ENCODE measurements at regions not wholly inside any gene's neighbourhood (a gene's known extent, or its start where the extent isn't known, plus 50 kb on each side); places are given as distances from the start of the nearest gene placed in this dataset.

DNA sequence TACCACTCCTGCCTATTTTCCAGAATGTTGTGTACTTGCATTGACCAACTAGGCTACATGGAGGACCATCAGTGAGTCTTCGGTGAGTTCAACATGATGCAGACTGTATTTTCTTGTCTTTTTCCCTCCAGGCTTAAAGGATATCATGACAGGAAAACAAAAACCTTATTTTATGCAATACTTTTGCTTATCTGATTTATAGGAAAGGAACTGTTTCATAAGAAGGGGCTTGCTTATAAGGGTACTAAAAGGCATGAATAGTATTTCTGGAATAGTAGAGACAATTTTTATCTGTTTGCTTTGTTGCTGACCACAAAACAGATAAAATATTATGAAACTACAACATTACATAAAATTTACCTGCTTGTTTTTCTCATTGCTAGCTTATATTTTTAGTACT, 374.7 kb downstream of the KLF5 start:
- Histone ChIP-seq H3K4me1 (ENCODE audit: insufficient read depth) (peaks cover 11% of the 10 kb centered on the region), H3K36me3 (replicated peaks; ENCODE audit: insufficient read depth, low read depth) (peaks cover 5% of the 10 kb centered on the region), H3K9me3 (ENCODE audit: low read depth) (no peaks in the 10 kb centered on the region), H2AFZ (no peak overlapping the region), H3K79me2 (no peaks in the 10 kb centered on the region), H3K9me2 (replicated peaks; ENCODE audit: insufficient read depth) (no peaks in the 10 kb centered on the region), H3K27me3 (no peaks in the 10 kb centered on the region), H3K4me3 (no peak overlapping the region), H3K27ac (no peak overlapping the region), H4K20me1 (ENCODE audit: insufficient read depth, poor library complexity, severe bottlenecking) (no peaks in the 10 kb centered on the region), H3K4me2 (no peak overlapping the region)
- TF ChIP-seq, protein P1, sequence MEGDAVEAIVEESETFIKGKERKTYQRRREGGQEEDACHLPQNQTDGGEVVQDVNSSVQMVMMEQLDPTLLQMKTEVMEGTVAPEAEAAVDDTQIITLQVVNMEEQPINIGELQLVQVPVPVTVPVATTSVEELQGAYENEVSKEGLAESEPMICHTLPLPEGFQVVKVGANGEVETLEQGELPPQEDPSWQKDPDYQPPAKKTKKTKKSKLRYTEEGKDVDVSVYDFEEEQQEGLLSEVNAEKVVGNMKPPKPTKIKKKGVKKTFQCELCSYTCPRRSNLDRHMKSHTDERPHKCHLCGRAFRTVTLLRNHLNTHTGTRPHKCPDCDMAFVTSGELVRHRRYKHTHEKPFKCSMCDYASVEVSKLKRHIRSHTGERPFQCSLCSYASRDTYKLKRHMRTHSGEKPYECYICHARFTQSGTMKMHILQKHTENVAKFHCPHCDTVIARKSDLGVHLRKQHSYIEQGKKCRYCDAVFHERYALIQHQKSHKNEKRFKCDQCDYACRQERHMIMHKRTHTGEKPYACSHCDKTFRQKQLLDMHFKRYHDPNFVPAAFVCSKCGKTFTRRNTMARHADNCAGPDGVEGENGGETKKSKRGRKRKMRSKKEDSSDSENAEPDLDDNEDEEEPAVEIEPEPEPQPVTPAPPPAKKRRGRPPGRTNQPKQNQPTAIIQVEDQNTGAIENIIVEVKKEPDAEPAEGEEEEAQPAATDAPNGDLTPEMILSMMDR (IDR thresholded peaks at IDR 0.05; ENCODE audit: poor library complexity) = no peak
- TF ChIP-seq EZH2 (IDR thresholded peaks at IDR 0.05; ENCODE audit: borderline replicate concordance) (no peak), EZH2phosphoT487 (IDR thresholded peaks at IDR 0.05; ENCODE audit: low read depth, severe bottlenecking, unreplicated experiment) (no peak)
- 100% methylated on average over 1 of the region's 1 CpG for WGBS (ENCODE audit: low lambda C conversion rate, missing lambda C conversion rate)
- no peak for DNase-seq (ENCODE audit: low spot score)

DNA sequence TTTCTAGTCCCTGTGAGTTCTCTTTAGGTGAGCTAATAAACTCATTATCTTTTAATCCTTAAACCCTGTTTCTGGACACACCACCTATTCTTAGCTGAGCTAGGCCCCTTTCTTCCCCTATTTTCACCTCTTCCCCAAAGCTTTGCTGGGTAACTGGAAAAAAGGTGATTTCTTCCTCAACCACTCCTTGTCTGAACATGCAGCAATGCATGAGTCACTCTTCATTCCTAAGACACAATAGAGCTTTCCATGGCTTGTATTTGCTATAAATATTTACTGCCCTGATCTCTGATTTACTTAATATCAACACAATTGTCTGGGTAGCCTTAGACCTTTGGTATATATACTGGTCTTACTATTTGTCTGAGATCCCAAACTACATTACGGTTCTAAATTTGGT, 370.9 kb downstream of the KLF5 start:
- Histone ChIP-seq H3K4me3 (no peak overlapping the region), H3K36me3 (replicated peaks; ENCODE audit: insufficient read depth, low read depth) (no peaks in the 10 kb centered on the region), H3K27me3 (no peaks in the 10 kb centered on the region), H3K79me2 (no peaks in the 10 kb centered on the region), H3K27ac (peak overlapping the region; percentile 88), H3K4me1 (ENCODE audit: insufficient read depth) (peaks cover 23% of the 10 kb centered on the region), H3K4me2 (no peak overlapping the region), H4K20me1 (ENCODE audit: insufficient read depth, poor library complexity, severe bottlenecking) (no peaks in the 10 kb centered on the region), H3K9me3 (ENCODE audit: low read depth) (no peaks in the 10 kb centered on the region), H2AFZ (no peak overlapping the region), H3K9me2 (replicated peaks; ENCODE audit: insufficient read depth) (no peaks in the 10 kb centered on the region)
- TF ChIP-seq EZH2 (IDR thresholded peaks at IDR 0.05; ENCODE audit: borderline replicate concordance) = no peak
- no peak for TF ChIP-seq EZH2phosphoT487 (IDR thresholded peaks at IDR 0.05; ENCODE audit: low read depth, severe bottlenecking, unreplicated experiment)
- TF ChIP-seq, protein P1 (IDR thresholded peaks at IDR 0.05; ENCODE audit: poor library complexity) = no peak
- no peak for DNase-seq (ENCODE audit: low spot score)
- 74% methylated on average over 1 of the region's 1 CpG for WGBS (ENCODE audit: low lambda C conversion rate, missing lambda C conversion rate)

DNA sequence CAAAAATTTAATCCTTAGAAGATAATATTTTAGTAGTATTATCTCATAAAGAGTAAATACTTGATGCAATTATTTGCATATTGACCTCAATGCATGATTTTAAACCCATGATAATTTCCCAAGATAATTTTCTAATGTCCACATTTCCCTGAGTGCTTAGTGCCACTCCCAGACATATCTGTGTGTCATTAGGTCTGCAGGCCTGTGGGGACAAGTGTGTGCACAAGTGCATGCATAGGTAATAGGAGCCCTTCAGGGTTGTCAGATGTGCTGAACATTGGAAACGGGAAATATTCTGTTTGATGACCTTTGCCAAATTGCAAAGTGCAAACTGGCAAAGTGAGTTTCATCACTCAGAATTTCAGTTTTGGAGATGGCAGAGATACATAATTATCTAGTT, 369.9 kb downstream of the KLF5 start:
- no peak for DNase-seq (ENCODE audit: low spot score)
- no peaks in the 10 kb centered on the region for H3K79me2 ChIP-seq
- H3K4me3 ChIP-seq = no peak overlapping the region
- H3K27me3 ChIP-seq = no peaks in the 10 kb centered on the region
- H3K9me3 ChIP-seq (ENCODE audit: low read depth) = no peaks in the 10 kb centered on the region
- H3K4me2 ChIP-seq = peak overlapping the region; percentile 23
- H3K36me3 ChIP-seq (replicated peaks; ENCODE audit: insufficient read depth, low read depth) = no peaks in the 10 kb centered on the region
- H3K9me2 ChIP-seq (replicated peaks; ENCODE audit: insufficient read depth) = no peaks in the 10 kb centered on the region
- TF ChIP-seq, protein P1 (IDR thresholded peaks at IDR 0.05; ENCODE audit: poor library complexity) = no peak
- TF ChIP-seq EZH2phosphoT487 (IDR thresholded peaks at IDR 0.05; ENCODE audit: low read depth, severe bottlenecking, unreplicated experiment) (no peak), EZH2 (IDR thresholded peaks at IDR 0.05; ENCODE audit: borderline replicate concordance) (no peak)
- peaks cover 23% of the 10 kb centered on the region for H3K4me1 ChIP-seq (ENCODE audit: insufficient read depth)
- WGBS (ENCODE audit: low lambda C conversion rate, missing lambda C conversion rate) = 67% methylated on average over 1 of the region's 1 CpG
- no peaks in the 10 kb centered on the region for H4K20me1 ChIP-seq (ENCODE audit: insufficient read depth, poor library complexity, severe bottlenecking)
- H2AFZ ChIP-seq = no peak overlapping the region
- peak overlapping the region; percentile 88 for H3K27ac ChIP-seq

DNA sequence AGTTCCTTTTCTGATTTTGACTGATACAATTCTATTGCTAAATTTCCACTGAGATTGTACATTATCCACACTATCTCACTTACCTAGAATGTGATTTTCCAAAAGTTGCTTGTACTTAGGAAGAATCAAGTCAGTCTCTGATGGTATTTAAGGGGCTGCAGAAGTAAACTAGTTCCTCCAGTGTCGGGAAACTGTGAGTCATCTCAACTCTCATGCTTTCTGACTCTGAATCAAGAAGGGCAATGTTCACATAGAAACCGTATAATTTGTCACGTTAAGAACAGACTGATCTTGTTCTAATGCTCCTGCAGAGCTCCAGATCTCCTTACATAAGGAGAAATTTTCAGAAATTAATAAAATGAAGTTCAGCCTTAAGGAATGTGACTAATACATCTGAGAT, 369.3 kb downstream of the KLF5 start:
- no peaks in the 10 kb centered on the region for H4K20me1 ChIP-seq (ENCODE audit: insufficient read depth, poor library complexity, severe bottlenecking)
- peaks cover 23% of the 10 kb centered on the region for H3K4me1 ChIP-seq (ENCODE audit: insufficient read depth)
- no peaks in the 10 kb centered on the region for H3K36me3 ChIP-seq (replicated peaks; ENCODE audit: insufficient read depth, low read depth)
- no peaks in the 10 kb centered on the region for H3K9me2 ChIP-seq (replicated peaks; ENCODE audit: insufficient read depth)
- H2AFZ ChIP-seq = no peak overlapping the region
- H3K4me3 ChIP-seq = no peak overlapping the region
- peak overlapping the region; percentile 88 for H3K27ac ChIP-seq
- no peak for TF ChIP-seq EZH2 (IDR thresholded peaks at IDR 0.05; ENCODE audit: borderline replicate concordance)
- no peak for TF ChIP-seq EZH2phosphoT487 (IDR thresholded peaks at IDR 0.05; ENCODE audit: low read depth, severe bottlenecking, unreplicated experiment)
- TF ChIP-seq, protein P1 (IDR thresholded peaks at IDR 0.05; ENCODE audit: poor library complexity) = no peak
- peak; percentile 77 for DNase-seq (ENCODE audit: low spot score)
- WGBS (ENCODE audit: low lambda C conversion rate, missing lambda C conversion rate) = 23% methylated on average over 3 of the region's 3 CpGs
- H3K4me2 ChIP-seq = peak overlapping the region; percentile 23
- no peaks in the 10 kb centered on the region for H3K79me2 ChIP-seq
- H3K9me3 ChIP-seq (ENCODE audit: low read depth) = no peaks in the 10 kb centered on the region
- H3K27me3 ChIP-seq = no peaks in the 10 kb centered on the region

All from hepatocyte (in vitro differentiated cells).